Osteocyte (in vitro differentiated cells): ENCODE measurements at regions not wholly inside any gene's neighbourhood (a gene's known extent, or its start where the extent isn't known, plus 50 kb on each side); places are given as distances from the start of the nearest gene placed in this dataset.

ENCODE experiments used
- DNase-seq: peaks from one replicate; pipeline ENCODE4 v3.0.0; 2021; ENCODE audit warnings: mixed read lengths; ENCODE audit not compliant: unreplicated experiment; ENCODE audit errors: extremely low spot score
- H3K27ac Mint-ChIP-seq: one replicate; pipeline ENCODE4 v1.8.0; 2021; ENCODE audit warnings: mild to moderate bottlenecking, mixed read lengths; ENCODE audit not compliant: unreplicated experiment
- H3K27me3 Mint-ChIP-seq: one replicate; pipeline ENCODE4 v1.8.0; 2021; ENCODE audit warnings: mixed read lengths; ENCODE audit not compliant: unreplicated experiment
- H3K36me3 Mint-ChIP-seq: one replicate; pipeline ENCODE4 v1.8.0; 2021; ENCODE audit warnings: mixed read lengths; ENCODE audit not compliant: unreplicated experiment
- H3K4me1 Mint-ChIP-seq: one replicate; pipeline ENCODE4 v1.8.0; 2021; ENCODE audit warnings: mixed read lengths; ENCODE audit not compliant: unreplicated experiment
- H3K4me3 Mint-ChIP-seq: one replicate; pipeline ENCODE4 v1.8.0; 2021; ENCODE audit warnings: mild to moderate bottlenecking, moderate library complexity, mixed read lengths; ENCODE audit not compliant: unreplicated experiment
- H3K9me3 Mint-ChIP-seq: one replicate; pipeline ENCODE4 v1.8.0; 2021; ENCODE audit warnings: mixed read lengths; ENCODE audit not compliant: unreplicated experiment
- CTCF ChIP-seq: fragments of 200-600 bp; sonication (generic); IDR thresholded peaks from 2 replicates; pipeline ENCODE4 v1.5.0; 2021; ENCODE audit warnings: antibody characterized with exemption, mild to moderate bottlenecking, moderate library complexity

GRCh38 chr18:1599196-1599595 is 694.5 kb downstream of the ADCYAP1 start:
- Mint-ChIP-seq H3K36me3 (no peaks in the 10 kb centered on the region), H3K27me3 (peaks cover 2% of the 10 kb centered on the region), H3K4me1 (no peaks in the 10 kb centered on the region), H3K9me3 (no peaks in the 10 kb centered on the region), H3K4me3 (no peak overlapping the region), H3K27ac (no peak overlapping the region)
- DNase-seq = no peak
- TF ChIP-seq CTCF = no peak

GRCh38 chr18:1604751-1605150 is 700.1 kb downstream of the ADCYAP1 start:
- Mint-ChIP-seq H3K27ac (no peak overlapping the region), H3K27me3 (peaks cover 2% of the 10 kb centered on the region), H3K4me3 (no peak overlapping the region), H3K4me1 (no peaks in the 10 kb centered on the region), H3K36me3 (no peaks in the 10 kb centered on the region), H3K9me3 (no peaks in the 10 kb centered on the region)
- TF ChIP-seq CTCF = no peak
- no peak for DNase-seq

GRCh38 chr18:1618364-1618763 is 713.7 kb downstream of the ADCYAP1 start:
- H3K36me3 Mint-ChIP-seq = no peaks in the 10 kb centered on the region
- no peak overlapping the region for H3K4me3 Mint-ChIP-seq
- peaks cover 3% of the 10 kb centered on the region for H3K9me3 Mint-ChIP-seq
- H3K27me3 Mint-ChIP-seq = no peaks in the 10 kb centered on the region
- no peak for DNase-seq
- H3K27ac Mint-ChIP-seq = no peak overlapping the region
- H3K4me1 Mint-ChIP-seq = no peaks in the 10 kb centered on the region
- TF ChIP-seq CTCF = no peak

- H3K4me1 Mint-ChIP-seq = no peaks in the 10 kb centered on the region
Measured at GRCh38 chr18:1619507-1619906, 714.8 kb downstream of the ADCYAP1 start.

GRCh38 chr18:1624612-1625011 is 719.9 kb downstream of the ADCYAP1 start:
- Mint-ChIP-seq H3K9me3 (peaks cover 3% of the 10 kb centered on the region), H3K27me3 (no peaks in the 10 kb centered on the region), H3K4me3 (no peak overlapping the region), H3K4me1 (no peaks in the 10 kb centered on the region), H3K36me3 (no peaks in the 10 kb centered on the region), H3K27ac (no peak overlapping the region)
- no peak for TF ChIP-seq CTCF
- no peak for DNase-seq

More at GRCh38 chr18:1619507-1619906, 714.8 kb downstream of the ADCYAP1 start:
- no peak overlapping the region for H3K27ac Mint-ChIP-seq
- DNase-seq = no peak
- no peaks in the 10 kb centered on the region for H3K27me3 Mint-ChIP-seq
- no peak overlapping the region for H3K4me3 Mint-ChIP-seq
- TF ChIP-seq CTCF = no peak
- peaks cover 3% of the 10 kb centered on the region for H3K9me3 Mint-ChIP-seq
- no peaks in the 10 kb centered on the region for H3K36me3 Mint-ChIP-seq
